ENCODE measurements at regions not wholly inside any gene's neighbourhood (a gene's known extent, or its start where the extent isn't known, plus 50 kb on each side); places are given as distances from the start of the nearest gene placed in this dataset.
"Not testable (repeated sequence)": the region's sequence is repeated elsewhere in the genome, so short reads cannot be mapped to it uniquely, and the experiment has no call there.

GRCh38 chr1:234808459-234808858, 198.5 kb upstream of the IRF2BP2 start:
- not testable (repeated sequence) for TF ChIP-seq POLR2A, CTCF (IDR thresholded peaks at IDR 0.05)
